ENCODE measurements at regions not wholly inside any gene's neighbourhood (a gene's known extent, or its start where the extent isn't known, plus 50 kb on each side); places are given as distances from the start of the nearest gene placed in this dataset.

DNA sequence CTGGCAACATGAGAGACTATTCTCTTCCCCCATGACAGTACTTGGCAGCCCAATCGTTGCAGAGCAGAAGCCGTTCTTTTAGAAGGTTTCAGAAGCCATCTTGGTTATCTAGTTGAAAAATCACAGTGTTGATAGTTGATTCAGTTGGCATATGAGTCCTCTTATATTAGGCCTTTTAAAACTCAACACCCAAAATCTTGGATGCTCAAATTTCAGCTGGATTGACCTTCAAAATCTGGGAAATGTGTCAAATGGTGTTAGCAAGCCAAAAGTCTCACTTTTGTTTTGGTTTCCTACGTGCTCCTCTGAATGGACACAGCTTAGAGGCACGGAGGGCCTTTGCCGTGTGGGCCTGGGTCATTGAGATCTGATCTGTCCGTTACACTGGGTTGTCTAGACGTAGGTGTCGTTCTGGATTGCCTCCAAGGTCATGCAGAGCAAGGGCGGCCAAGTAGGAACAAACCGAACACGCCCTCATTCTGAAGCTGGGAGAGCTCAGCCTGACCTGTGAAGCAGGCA is 59.3 kb upstream of the BMPER start:
- Histone ChIP-seq H3K4me3 (ENCODE audit: low read depth in 2 of 2, low read length in 2 of 2) (no peak overlapping the region), H3K4me1 (ENCODE audit: control insufficient read depth, insufficient read depth, low read length) (no peaks in the 10 kb centered on the region), H3K9me3 (ENCODE audit: control insufficient read depth, insufficient read depth, low read depth, low read length) (no peaks in the 10 kb centered on the region), H3K27ac (ENCODE audit: low read length) (no peak overlapping the region), H3K36me3 (ENCODE audit: control insufficient read depth, insufficient read depth, low read length) (no peaks in the 10 kb centered on the region), H3K27me3 (ENCODE audit: control insufficient read depth, insufficient read depth, low read length) (no peaks in the 10 kb centered on the region)
- in situ Hi-C loops (cut with HindIII; ENCODE audit: low pct_unique_long_range_greater_than_20kb, low sequenced_read_pairs) (no loop called here), intact Hi-C loops (cut with micrococcal nuclease; ENCODE audit: unreplicated experiment) (no loop called here)
- ChIA-PET CTCF (no interaction called here), POLR2A (no interaction called here)
- no peak for ATAC-seq
- BruUV-seq (replicated peaks), result no TSS peak
- no peak for DNase-seq (ENCODE audit: low read depth, low spot score)
- TF ChIP-seq POLR2AphosphoS5 (IDR thresholded peaks at IDR 0.05; ENCODE audit: low read depth, low read length) (no peak), SIN3A (IDR thresholded peaks at IDR 0.05; ENCODE audit: borderline replicate concordance, insufficient read depth, low read depth, low read length) (no peak), TCF7L2 (IDR thresholded peaks at IDR 0.05; ENCODE audit: low read depth, low read length) (no peak)
- TF ChIP-seq, protein P1, sequence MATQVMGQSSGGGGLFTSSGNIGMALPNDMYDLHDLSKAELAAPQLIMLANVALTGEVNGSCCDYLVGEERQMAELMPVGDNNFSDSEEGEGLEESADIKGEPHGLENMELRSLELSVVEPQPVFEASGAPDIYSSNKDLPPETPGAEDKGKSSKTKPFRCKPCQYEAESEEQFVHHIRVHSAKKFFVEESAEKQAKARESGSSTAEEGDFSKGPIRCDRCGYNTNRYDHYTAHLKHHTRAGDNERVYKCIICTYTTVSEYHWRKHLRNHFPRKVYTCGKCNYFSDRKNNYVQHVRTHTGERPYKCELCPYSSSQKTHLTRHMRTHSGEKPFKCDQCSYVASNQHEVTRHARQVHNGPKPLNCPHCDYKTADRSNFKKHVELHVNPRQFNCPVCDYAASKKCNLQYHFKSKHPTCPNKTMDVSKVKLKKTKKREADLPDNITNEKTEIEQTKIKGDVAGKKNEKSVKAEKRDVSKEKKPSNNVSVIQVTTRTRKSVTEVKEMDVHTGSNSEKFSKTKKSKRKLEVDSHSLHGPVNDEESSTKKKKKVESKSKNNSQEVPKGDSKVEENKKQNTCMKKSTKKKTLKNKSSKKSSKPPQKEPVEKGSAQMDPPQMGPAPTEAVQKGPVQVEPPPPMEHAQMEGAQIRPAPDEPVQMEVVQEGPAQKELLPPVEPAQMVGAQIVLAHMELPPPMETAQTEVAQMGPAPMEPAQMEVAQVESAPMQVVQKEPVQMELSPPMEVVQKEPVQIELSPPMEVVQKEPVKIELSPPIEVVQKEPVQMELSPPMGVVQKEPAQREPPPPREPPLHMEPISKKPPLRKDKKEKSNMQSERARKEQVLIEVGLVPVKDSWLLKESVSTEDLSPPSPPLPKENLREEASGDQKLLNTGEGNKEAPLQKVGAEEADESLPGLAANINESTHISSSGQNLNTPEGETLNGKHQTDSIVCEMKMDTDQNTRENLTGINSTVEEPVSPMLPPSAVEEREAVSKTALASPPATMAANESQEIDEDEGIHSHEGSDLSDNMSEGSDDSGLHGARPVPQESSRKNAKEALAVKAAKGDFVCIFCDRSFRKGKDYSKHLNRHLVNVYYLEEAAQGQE (IDR thresholded peaks at IDR 0.05; ENCODE audit: insufficient read depth in 1 of 2, low read depth in 2 of 2, low read length in 1 of 2), result no peak
- TF ChIP-seq, protein P2, sequence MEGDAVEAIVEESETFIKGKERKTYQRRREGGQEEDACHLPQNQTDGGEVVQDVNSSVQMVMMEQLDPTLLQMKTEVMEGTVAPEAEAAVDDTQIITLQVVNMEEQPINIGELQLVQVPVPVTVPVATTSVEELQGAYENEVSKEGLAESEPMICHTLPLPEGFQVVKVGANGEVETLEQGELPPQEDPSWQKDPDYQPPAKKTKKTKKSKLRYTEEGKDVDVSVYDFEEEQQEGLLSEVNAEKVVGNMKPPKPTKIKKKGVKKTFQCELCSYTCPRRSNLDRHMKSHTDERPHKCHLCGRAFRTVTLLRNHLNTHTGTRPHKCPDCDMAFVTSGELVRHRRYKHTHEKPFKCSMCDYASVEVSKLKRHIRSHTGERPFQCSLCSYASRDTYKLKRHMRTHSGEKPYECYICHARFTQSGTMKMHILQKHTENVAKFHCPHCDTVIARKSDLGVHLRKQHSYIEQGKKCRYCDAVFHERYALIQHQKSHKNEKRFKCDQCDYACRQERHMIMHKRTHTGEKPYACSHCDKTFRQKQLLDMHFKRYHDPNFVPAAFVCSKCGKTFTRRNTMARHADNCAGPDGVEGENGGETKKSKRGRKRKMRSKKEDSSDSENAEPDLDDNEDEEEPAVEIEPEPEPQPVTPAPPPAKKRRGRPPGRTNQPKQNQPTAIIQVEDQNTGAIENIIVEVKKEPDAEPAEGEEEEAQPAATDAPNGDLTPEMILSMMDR (IDR thresholded peaks at IDR 0.05), result no peak

DNA sequence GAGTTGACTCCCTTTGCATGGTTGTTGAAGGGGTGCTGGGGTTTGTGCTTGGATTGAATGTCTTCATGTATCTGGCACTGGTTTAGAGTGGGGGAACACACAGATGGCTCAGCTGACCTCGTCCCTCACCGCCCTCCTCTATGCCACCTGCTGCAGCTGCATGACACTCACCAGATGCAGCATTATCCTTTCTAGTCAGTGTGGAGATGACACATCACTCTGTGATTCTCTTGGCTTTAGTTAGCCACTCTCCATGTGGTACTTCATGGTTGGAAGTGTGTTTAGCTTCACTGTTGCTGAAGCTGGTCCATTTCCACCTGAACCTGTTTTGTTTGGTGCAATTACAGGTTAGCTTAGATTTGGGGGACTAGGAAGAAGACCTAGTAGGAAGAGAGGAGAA is 56.3 kb upstream of the BMPER start:
- H3K36me3 ChIP-seq (ENCODE audit: control insufficient read depth, insufficient read depth, low read length), result no peaks in the 10 kb centered on the region
- no peak overlapping the region for H3K27ac ChIP-seq (ENCODE audit: low read length)
- H3K4me1 ChIP-seq (ENCODE audit: control insufficient read depth, insufficient read depth, low read length), result no peaks in the 10 kb centered on the region
- POLR2A ChIA-PET, result no interaction called here
- H3K4me3 ChIP-seq (ENCODE audit: low read depth in 2 of 2, low read length in 2 of 2), result no peak overlapping the region
- in situ Hi-C loops (cut with HindIII; ENCODE audit: low pct_unique_long_range_greater_than_20kb, low sequenced_read_pairs), result no loop called here
- CTCF ChIA-PET, result no interaction called here
- no peaks in the 10 kb centered on the region for H3K27me3 ChIP-seq (ENCODE audit: control insufficient read depth, insufficient read depth, low read length)
- ATAC-seq (no peak), DNase-seq (ENCODE audit: low read depth, low spot score) (no peak)
- intact Hi-C loops (cut with micrococcal nuclease; ENCODE audit: unreplicated experiment), result no loop called here
- BruUV-seq (replicated peaks), result no TSS peak
- no peak for TF ChIP-seq POLR2AphosphoS5 (IDR thresholded peaks at IDR 0.05; ENCODE audit: low read depth, low read length)
- no peak for TF ChIP-seq TCF7L2 (IDR thresholded peaks at IDR 0.05; ENCODE audit: low read depth, low read length)
- TF ChIP-seq SIN3A (IDR thresholded peaks at IDR 0.05; ENCODE audit: borderline replicate concordance, insufficient read depth, low read depth, low read length), result no peak
- TF ChIP-seq, protein P2 (IDR thresholded peaks at IDR 0.05), result no peak
- TF ChIP-seq, protein P1 (IDR thresholded peaks at IDR 0.05; ENCODE audit: insufficient read depth in 1 of 2, low read depth in 2 of 2, low read length in 1 of 2), result no peak
- no peaks in the 10 kb centered on the region for H3K9me3 ChIP-seq (ENCODE audit: control insufficient read depth, insufficient read depth, low read depth, low read length)
